Suprapubic skin (tissue), 4 donors: ENCODE measurements at regions not wholly inside any gene's neighbourhood (a gene's known extent, or its start where the extent isn't known, plus 50 kb on each side); places are given as distances from the start of the nearest gene placed in this dataset.

Experiments used
- DNase-seq, 2 donors: peaks; one replicate each; pipeline ENCODE4 v3.0.0-alpha.2; 2019; ENCODE audit warnings: low spot score in 2 of 2
- H3K27ac ChIP-seq: fragments of 200-600 bp; sonication (generic); one replicate; pipeline ENCODE4 v1.5.1; 2019
- H3K27me3 ChIP-seq: fragments of 200-600 bp; sonication (generic); one replicate; pipeline ENCODE4 v1.5.1; 2019
- H3K36me3 ChIP-seq: fragments of 200-600 bp; sonication (generic); one replicate; pipeline ENCODE4 v1.5.1; 2019
- H3K4me1 ChIP-seq: fragments of 200-600 bp; sonication (generic); one replicate; pipeline ENCODE4 v1.5.1; 2019
- H3K4me3 ChIP-seq: fragments of 200-600 bp; sonication (generic); one replicate; pipeline ENCODE4 v1.5.1; 2019; ENCODE audit warnings: mild to moderate bottlenecking
- H3K9me3 ChIP-seq: fragments of 200-600 bp; sonication (generic); one replicate; pipeline ENCODE4 v1.5.1; 2019
- CTCF ChIP-seq, 2 donors: fragments of 200-600 bp in 1 of 2; fragments of 450-650 bp in 1 of 2; sonication (generic) in 1 of 2; IDR thresholded peaks; one replicate each; pipeline ENCODE4 v1.5.1; 2016 to 2019; ENCODE audit warnings: antibody characterized with exemption in 2 of 2, mild to moderate bottlenecking in 1 of 2, moderate library complexity in 1 of 2
- EP300 ChIP-seq: sonication (generic); formaldehyde crosslinking; IDR thresholded peaks from one replicate; pipeline ENCODE4 v1.6.1; 2017; ENCODE audit warnings: antibody characterized with exemption
- POLR2A ChIP-seq, 2 donors: fragments of 450-650 bp; IDR thresholded peaks; one replicate each; pipeline ENCODE4 v1.6.1; 2017; ENCODE audit warnings: antibody characterized with exemption in 2 of 2, mild to moderate bottlenecking in 2 of 2, moderate library complexity in 2 of 2
- POLR2AphosphoS5 ChIP-seq, 3 donors: sonication (generic); formaldehyde crosslinking; IDR thresholded peaks; one replicate each; pipeline ENCODE4 v1.6.1; 2017; ENCODE audit warnings: antibody characterized with exemption in 3 of 3
- WGBS: methylation state at CpG from one replicate; pipeline ENCODE4 v1.1.5; 2018; 5-methylcytosine and 5-hydroxymethylcytosine counted together

- Histone ChIP-seq H3K9me3 (no peaks in the 10 kb centered on the region), H3K4me3 (no peak overlapping the region), H3K27ac (no peak overlapping the region), H3K27me3 (no peaks in the 10 kb centered on the region), H3K4me1 (no peaks in the 10 kb centered on the region), H3K36me3 (no peaks in the 10 kb centered on the region)
- TF ChIP-seq EP300 (no peak), POLR2A (IDR thresholded peaks at IDR 0.05) (no peak), CTCF (IDR thresholded peaks at IDR 0.05) (no peak), POLR2AphosphoS5 (IDR thresholded peaks at IDR 0.05) (no peak)
- WGBS = 84% methylated on average over 6 of the region's 6 CpGs
- no peak for DNase-seq
Observed at GRCh38 chr5:156004754-156005153, 322.2 kb upstream of the SGCD start.

GRCh38 chr5:156006026-156006647, 320.8 kb upstream of the SGCD start:
- no peak overlapping the region for H3K27ac ChIP-seq
- no peaks in the 10 kb centered on the region for H3K4me1 ChIP-seq
- H3K4me3 ChIP-seq = no peak overlapping the region
- TF ChIP-seq EP300 (no peak), CTCF (IDR thresholded peaks at IDR 0.05) (no peak), POLR2AphosphoS5 (IDR thresholded peaks at IDR 0.05) (no peak), POLR2A (IDR thresholded peaks at IDR 0.05) (no peak)
- DNase-seq = no peak
- whole genome bisulfite sequencing = 82% methylated on average over 6 of the region's 6 CpGs
- no peaks in the 10 kb centered on the region for H3K27me3 ChIP-seq
- no peaks in the 10 kb centered on the region for H3K9me3 ChIP-seq
- no peaks in the 10 kb centered on the region for H3K36me3 ChIP-seq

DNA sequence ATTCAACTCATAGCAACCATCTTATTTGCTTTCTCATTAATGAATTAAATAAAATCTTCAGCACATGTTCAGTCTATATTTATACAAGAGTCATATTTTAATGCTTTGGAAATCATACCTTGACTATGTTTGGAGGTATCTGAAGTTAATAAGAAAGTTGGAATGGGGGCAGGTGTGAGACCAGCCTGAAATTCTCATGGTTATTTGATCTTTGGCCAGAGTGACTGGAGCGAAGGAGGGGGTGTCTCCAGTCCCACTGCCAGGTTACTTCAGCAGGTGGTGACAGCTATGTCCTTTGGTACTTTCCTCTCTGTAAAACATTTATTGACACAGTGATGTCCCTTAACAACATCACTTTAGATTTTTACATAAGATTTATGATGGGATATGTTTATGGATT, 318.1 kb upstream of the SGCD start:
- no peaks in the 10 kb centered on the region for H3K4me1 ChIP-seq
- WGBS = 100% methylated on average over 1 of the region's 1 CpG
- H3K27ac ChIP-seq = no peak overlapping the region
- no peaks in the 10 kb centered on the region for H3K27me3 ChIP-seq
- H3K9me3 ChIP-seq = no peaks in the 10 kb centered on the region
- DNase-seq = no peak
- TF ChIP-seq EP300 = no peak
- TF ChIP-seq CTCF (IDR thresholded peaks at IDR 0.05) = no peak
- no peak for TF ChIP-seq POLR2A (IDR thresholded peaks at IDR 0.05)
- TF ChIP-seq POLR2AphosphoS5 (IDR thresholded peaks at IDR 0.05) = no peak
- H3K4me3 ChIP-seq = no peak overlapping the region
- H3K36me3 ChIP-seq = no peaks in the 10 kb centered on the region

- H3K4me1 ChIP-seq = no peaks in the 10 kb centered on the region
- 79% methylated on average over 5 of the region's 5 CpGs for WGBS
Observed at GRCh38 chr5:156009583-156009982, 317.4 kb upstream of the SGCD start.

GRCh38 chr5:156015137-156015536, 311.8 kb upstream of the SGCD start:
- no peaks in the 10 kb centered on the region for H3K9me3 ChIP-seq
- no peaks in the 10 kb centered on the region for H3K4me1 ChIP-seq
- H3K36me3 ChIP-seq = no peaks in the 10 kb centered on the region
- 57% methylated on average over 1 of the region's 1 CpG for whole genome bisulfite sequencing
- no peak for DNase-seq
- H3K27me3 ChIP-seq = no peaks in the 10 kb centered on the region
- no peak overlapping the region for H3K4me3 ChIP-seq
- no peak overlapping the region for H3K27ac ChIP-seq
- TF ChIP-seq EP300 = no peak
- TF ChIP-seq POLR2AphosphoS5 (IDR thresholded peaks at IDR 0.05) = no peak
- TF ChIP-seq POLR2A (IDR thresholded peaks at IDR 0.05) = no peak
- TF ChIP-seq CTCF (IDR thresholded peaks at IDR 0.05) = no peak

More at GRCh38 chr5:156009583-156009982, 317.4 kb upstream of the SGCD start:
- no peak for DNase-seq
- Histone ChIP-seq H3K9me3 (no peaks in the 10 kb centered on the region), H3K36me3 (no peaks in the 10 kb centered on the region), H3K4me3 (no peak overlapping the region), H3K27me3 (no peaks in the 10 kb centered on the region), H3K27ac (no peak overlapping the region)
- TF ChIP-seq EP300 (no peak), POLR2AphosphoS5 (IDR thresholded peaks at IDR 0.05) (no peak), POLR2A (IDR thresholded peaks at IDR 0.05) (no peak), CTCF (IDR thresholded peaks at IDR 0.05) (no peak)
